Heart left ventricle (tissue), 13 donors: ENCODE measurements at regions not wholly inside any gene's neighbourhood (a gene's known extent, or its start where the extent isn't known, plus 50 kb on each side); places are given as distances from the start of the nearest gene placed in this dataset.

Experiments
- POLR2A ChIP-seq, 2 donors: fragments of 450-650 bp; IDR thresholded peaks; one replicate each; pipeline ENCODE4 v1.6.1; 2017; ENCODE audit warnings: antibody characterized with exemption in 2 of 2, mild to moderate bottlenecking in 2 of 2, moderate library complexity in 2 of 2
- TF ChIP-seq, protein P1 (sequence below), 12 donors: fragments of 200-600 bp; sonication (generic) in 4 of 12; IDR thresholded peaks; one replicate each; pipeline versions ENCODE4 v1.5.0 to v1.8.0; 2018 to 2022; ENCODE audit warnings: antibody characterized with exemption in 12 of 12, mild to moderate bottlenecking in 5 of 12
- donor health status: ischemic (EF 13 %, LVEDD 7.1; RV severe dilation, severe dysfunction).
- donor health status: DM: no; HTN: yes; CAD: no.
- donor health status: DM: no; HTN: no; CAD: no.
- donor health status: ischemic (EF 25% LVEDD 6.9; RV normal size, moderate dysfunction).
- donor health status: ischemic (EF 25% LVEDD 5.7; RV mildly dilated, moderate dysfunction).
- donor health status: ischemic (EF 35%, LVEDD 5.7; RV mildly dilated, moderate dysfunction).
- donor health status: nonischemic (EF 11% LVEDD 7.7; RV severe dilation, severe dysfunction).
- donor health status: DM: yes; HTN: yes; CAD: no.
- donor health status: PGD.
- donor health status: ischemic (EF 29% LVEDD 5.4; RV normal size, mild dysfunction).
- donor health status: nonischemic (EF 23%, LVEDD 6.1; RV moderate dilation, normal function).

DNA sequence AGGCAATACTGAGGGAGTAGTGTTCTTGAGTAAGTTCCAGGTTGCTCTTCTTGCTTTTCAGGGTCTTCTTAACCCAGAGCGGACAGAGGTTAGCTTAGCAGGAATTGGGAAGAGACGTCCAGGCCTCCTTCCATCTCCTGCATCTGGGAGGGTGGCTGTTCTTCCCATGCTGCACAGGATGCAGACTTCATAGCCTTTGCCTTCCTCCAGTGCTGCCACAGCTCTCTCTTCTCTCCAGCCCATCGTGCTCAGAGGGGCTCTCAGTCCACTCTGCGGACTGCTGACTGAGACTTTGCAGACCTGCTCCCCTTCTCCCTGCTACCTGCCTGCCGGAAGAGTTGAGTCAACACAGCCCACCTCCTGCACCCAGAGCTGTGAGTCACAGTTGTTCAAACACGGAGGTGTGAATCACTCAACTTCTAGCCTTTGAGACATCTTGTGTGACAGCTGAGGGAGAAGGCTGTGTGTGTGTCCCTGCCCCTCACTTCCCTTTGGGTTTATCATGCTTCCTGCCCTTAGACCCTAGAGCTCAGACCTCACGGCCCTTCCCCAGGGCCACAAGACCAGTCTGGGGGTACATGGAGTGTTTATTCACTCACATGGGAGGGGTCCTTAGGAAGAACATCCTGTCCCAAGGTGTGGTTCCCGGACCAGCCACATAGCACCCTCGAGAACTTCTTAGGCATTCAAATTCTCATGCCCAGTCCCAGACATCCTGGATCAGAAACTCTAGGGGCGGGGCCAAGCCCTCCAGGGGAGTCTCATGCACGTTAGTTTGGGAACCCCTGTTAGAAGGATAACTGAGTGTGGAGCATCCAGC lies 158.3 kb upstream of the CACNA1E start:
- TF ChIP-seq POLR2A (IDR thresholded peaks at IDR 0.05), result no peak
- TF ChIP-seq, protein P1, sequence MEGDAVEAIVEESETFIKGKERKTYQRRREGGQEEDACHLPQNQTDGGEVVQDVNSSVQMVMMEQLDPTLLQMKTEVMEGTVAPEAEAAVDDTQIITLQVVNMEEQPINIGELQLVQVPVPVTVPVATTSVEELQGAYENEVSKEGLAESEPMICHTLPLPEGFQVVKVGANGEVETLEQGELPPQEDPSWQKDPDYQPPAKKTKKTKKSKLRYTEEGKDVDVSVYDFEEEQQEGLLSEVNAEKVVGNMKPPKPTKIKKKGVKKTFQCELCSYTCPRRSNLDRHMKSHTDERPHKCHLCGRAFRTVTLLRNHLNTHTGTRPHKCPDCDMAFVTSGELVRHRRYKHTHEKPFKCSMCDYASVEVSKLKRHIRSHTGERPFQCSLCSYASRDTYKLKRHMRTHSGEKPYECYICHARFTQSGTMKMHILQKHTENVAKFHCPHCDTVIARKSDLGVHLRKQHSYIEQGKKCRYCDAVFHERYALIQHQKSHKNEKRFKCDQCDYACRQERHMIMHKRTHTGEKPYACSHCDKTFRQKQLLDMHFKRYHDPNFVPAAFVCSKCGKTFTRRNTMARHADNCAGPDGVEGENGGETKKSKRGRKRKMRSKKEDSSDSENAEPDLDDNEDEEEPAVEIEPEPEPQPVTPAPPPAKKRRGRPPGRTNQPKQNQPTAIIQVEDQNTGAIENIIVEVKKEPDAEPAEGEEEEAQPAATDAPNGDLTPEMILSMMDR (IDR thresholded peaks at IDR 0.05), result no peak
